ENCODE measurements at regions not wholly inside any gene's neighbourhood (a gene's known extent, or its start where the extent isn't known, plus 50 kb on each side); places are given as distances from the start of the nearest gene placed in this dataset.

DNA sequence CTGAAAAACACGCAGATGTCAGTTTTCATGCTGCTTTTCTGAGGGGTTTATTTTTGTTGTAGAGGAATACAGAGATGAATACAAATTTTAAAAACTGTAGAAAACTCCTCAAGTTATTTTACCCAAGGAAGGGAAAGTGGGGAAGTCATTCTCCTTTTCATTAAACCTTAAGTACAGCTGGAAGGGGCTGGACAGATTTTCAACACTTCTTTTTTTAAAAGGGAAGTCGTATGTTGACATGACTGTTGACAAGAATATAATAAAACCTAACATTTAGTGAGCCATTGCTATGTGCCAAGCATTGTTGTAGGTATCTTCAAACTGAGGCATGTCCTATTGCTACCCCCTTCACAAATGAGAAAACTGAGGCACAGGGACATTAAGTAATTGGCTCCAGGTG, 235.7 kb upstream of the ELL2 start:
- TF ChIP-seq POLR2AphosphoS5 (IDR thresholded peaks at IDR 0.05), result no peak
- TF ChIP-seq, protein P1, sequence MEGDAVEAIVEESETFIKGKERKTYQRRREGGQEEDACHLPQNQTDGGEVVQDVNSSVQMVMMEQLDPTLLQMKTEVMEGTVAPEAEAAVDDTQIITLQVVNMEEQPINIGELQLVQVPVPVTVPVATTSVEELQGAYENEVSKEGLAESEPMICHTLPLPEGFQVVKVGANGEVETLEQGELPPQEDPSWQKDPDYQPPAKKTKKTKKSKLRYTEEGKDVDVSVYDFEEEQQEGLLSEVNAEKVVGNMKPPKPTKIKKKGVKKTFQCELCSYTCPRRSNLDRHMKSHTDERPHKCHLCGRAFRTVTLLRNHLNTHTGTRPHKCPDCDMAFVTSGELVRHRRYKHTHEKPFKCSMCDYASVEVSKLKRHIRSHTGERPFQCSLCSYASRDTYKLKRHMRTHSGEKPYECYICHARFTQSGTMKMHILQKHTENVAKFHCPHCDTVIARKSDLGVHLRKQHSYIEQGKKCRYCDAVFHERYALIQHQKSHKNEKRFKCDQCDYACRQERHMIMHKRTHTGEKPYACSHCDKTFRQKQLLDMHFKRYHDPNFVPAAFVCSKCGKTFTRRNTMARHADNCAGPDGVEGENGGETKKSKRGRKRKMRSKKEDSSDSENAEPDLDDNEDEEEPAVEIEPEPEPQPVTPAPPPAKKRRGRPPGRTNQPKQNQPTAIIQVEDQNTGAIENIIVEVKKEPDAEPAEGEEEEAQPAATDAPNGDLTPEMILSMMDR (IDR thresholded peaks at IDR 0.05), result no peak

All from sigmoid colon (tissue), 4 donors.